PFSK-1 (cell line): ENCODE measurements at regions not wholly inside any gene's neighbourhood (a gene's known extent, or its start where the extent isn't known, plus 50 kb on each side); places are given as distances from the start of the nearest gene placed in this dataset.

ENCODE experiments used
- FOXP2 ChIP-seq: optimal IDR thresholded peaks from 2 replicates; pipeline ENCODE3; 2011; ENCODE audit warnings: borderline replicate concordance, control low read depth, inconsistent platforms; ENCODE audit not compliant: insufficient read depth; ENCODE audit errors: extremely low read length, extremely low read depth
- POLR2AphosphoS5 ChIP-seq: IDR thresholded peaks from 2 replicates; pipeline ENCODE4 v1.6.1; 2012; ENCODE audit warnings: low read depth, mild to moderate bottlenecking, control low read depth, low read length, moderate library complexity
- SIN3A ChIP-seq: IDR thresholded peaks from 2 replicates; pipeline ENCODE4 v1.6.1; 2012; ENCODE audit warnings: mild to moderate bottlenecking, low read length, moderate library complexity, borderline replicate concordance; ENCODE audit not compliant: insufficient read depth
- TAF1 ChIP-seq: IDR thresholded peaks from 2 replicates; pipeline ENCODE4 v1.6.1; 2012; ENCODE audit warnings: low read length, control low read depth, borderline replicate concordance; ENCODE audit not compliant: insufficient read depth
- TF ChIP-seq, protein P1 (sequence below), 2 experiments: IDR thresholded peaks; 2 replicates each; pipeline versions ENCODE4 v1.6.1 to v1.8.0; 2011 to 2012; ENCODE audit warnings: low read depth in 2 of 2, low read length in 2 of 2, control low read depth in 1 of 2, inconsistent platforms in 1 of 2, mild to moderate bottlenecking in 1 of 2, moderate library complexity in 1 of 2; ENCODE audit not compliant: insufficient read depth in 1 of 2

DNA sequence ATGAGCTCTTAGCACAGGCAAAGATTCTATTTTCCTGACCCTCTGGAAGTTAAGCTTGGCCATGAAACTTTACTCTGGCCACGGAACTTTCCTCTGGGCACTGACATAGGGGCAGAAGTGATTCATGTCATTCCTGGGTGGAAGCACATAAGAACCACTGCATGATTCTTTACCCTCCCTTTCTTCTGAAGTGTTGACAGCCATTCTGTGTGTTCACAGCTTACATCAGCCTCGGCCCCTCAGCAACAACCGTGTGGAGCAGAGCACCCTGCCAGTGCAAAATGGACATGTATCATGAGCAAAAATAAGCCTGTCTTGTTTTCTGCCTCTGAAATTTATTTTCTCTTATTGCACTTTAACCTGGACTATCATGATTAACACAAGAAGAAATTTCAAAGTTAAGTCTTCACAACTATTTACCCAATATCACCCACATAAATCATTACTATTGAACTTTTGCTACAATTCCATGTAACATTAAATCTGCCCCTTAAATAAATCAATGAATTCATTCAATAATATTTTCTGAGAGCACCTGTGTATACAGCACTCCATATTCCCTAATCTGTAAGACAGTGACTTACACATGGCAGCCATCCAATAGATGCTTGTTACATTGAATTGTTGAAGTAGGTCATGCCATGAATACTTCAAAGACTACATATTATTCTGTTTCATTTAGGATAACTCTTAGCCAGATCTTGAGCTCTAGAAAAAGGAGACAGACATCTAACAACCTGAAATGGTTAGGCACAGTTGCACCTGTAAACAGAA lies 531.9 kb downstream of the IRS1 start:
- TF ChIP-seq TAF1 (no peak), SIN3A (no peak), FOXP2 (no peak), POLR2AphosphoS5 (no peak)
- TF ChIP-seq, protein P1, sequence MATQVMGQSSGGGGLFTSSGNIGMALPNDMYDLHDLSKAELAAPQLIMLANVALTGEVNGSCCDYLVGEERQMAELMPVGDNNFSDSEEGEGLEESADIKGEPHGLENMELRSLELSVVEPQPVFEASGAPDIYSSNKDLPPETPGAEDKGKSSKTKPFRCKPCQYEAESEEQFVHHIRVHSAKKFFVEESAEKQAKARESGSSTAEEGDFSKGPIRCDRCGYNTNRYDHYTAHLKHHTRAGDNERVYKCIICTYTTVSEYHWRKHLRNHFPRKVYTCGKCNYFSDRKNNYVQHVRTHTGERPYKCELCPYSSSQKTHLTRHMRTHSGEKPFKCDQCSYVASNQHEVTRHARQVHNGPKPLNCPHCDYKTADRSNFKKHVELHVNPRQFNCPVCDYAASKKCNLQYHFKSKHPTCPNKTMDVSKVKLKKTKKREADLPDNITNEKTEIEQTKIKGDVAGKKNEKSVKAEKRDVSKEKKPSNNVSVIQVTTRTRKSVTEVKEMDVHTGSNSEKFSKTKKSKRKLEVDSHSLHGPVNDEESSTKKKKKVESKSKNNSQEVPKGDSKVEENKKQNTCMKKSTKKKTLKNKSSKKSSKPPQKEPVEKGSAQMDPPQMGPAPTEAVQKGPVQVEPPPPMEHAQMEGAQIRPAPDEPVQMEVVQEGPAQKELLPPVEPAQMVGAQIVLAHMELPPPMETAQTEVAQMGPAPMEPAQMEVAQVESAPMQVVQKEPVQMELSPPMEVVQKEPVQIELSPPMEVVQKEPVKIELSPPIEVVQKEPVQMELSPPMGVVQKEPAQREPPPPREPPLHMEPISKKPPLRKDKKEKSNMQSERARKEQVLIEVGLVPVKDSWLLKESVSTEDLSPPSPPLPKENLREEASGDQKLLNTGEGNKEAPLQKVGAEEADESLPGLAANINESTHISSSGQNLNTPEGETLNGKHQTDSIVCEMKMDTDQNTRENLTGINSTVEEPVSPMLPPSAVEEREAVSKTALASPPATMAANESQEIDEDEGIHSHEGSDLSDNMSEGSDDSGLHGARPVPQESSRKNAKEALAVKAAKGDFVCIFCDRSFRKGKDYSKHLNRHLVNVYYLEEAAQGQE (IDR thresholded peaks at IDR 0.05; ENCODE audit: insufficient read depth in 1 of 2, low read depth in 2 of 2, low read length in 2 of 2) = no peak

DNA sequence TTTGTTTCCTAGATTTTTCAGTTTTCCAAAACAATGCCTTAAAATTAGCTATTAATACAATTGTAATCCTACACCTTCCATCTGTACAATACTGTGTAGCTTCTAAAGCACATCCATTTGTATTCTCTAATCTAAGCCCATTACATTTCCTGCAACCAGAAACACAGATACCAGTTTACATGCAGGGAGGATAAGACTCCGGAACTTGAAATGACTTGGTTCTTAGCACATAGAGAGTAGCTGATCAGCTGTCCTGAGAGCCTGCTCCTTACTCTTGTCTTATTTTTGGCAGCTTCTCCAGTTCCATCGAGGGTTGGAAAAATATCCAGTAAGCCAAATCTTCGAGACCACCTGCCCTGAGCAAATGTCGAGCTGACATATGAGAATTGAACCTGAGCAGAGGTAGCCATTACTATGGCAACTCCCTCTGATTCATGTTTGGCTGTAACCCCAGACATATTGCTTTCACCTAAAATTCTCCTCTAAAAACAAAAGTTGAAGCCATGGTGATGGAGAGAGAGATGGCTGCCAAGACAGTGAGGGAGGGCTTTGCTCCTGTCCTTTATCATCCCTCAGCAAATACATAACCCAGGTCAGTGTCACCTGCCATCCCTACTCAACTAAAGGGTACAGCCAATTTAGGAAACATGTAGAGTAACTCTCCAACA lies 542.8 kb downstream of the IRS1 start:
- TF ChIP-seq FOXP2 = no peak
- no peak for TF ChIP-seq TAF1
- TF ChIP-seq POLR2AphosphoS5 = no peak
- TF ChIP-seq SIN3A = no peak
- TF ChIP-seq, protein P1 (IDR thresholded peaks at IDR 0.05; ENCODE audit: insufficient read depth in 1 of 2, low read depth in 2 of 2, low read length in 2 of 2) = no peak

DNA sequence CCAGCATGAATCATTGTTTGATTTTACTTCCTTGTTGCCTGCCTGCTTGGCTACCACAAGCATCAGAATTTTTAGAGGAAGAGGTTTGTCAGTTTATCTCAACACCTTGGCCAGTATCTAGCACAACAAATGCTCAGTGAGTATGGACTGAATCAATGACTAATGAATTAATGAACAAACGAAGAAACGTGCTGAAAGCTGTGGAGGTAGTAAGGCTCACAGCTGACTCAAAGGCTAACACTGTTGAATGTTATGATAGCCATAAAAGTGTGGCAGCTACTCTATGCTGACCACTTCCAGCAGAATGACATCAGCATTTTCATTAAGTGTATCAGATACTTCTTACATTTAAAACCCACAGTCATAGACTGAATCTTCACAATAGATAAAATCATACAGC lies 543.4 kb downstream of the IRS1 start:
- TF ChIP-seq TAF1 (no peak), POLR2AphosphoS5 (no peak), FOXP2 (no peak), SIN3A (no peak)
- TF ChIP-seq, protein P1 (IDR thresholded peaks at IDR 0.05; ENCODE audit: insufficient read depth in 1 of 2, low read depth in 2 of 2, low read length in 2 of 2) = no peak

DNA sequence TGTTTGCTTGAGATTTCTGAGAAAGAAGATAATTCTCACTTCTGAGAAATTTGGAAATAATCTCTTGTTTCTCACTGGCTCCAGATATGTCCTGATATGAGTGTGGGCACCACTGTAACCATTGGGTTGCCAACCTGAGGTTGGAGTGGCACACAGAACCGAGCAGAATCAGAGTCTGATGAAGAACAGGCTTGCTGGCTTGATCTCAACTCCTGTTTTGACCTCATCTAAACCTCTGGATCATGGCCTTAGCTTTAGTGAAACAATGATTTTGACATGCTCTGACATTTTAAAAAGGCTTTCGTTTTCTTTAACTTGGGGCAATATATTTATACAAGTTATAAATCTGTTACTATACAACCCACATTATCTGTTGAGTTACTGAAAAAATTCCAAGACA lies 548.0 kb downstream of the IRS1 start:
- TF ChIP-seq SIN3A = no peak
- TF ChIP-seq FOXP2 = no peak
- no peak for TF ChIP-seq TAF1
- TF ChIP-seq POLR2AphosphoS5 = no peak
- TF ChIP-seq, protein P1 (IDR thresholded peaks at IDR 0.05; ENCODE audit: insufficient read depth in 1 of 2, low read depth in 2 of 2, low read length in 2 of 2) = no peak
